GM23338 (cell line): ENCODE measurements at regions not wholly inside any gene's neighbourhood (a gene's known extent, or its start where the extent isn't known, plus 50 kb on each side); places are given as distances from the start of the nearest gene placed in this dataset.

Experiments used
- ATAC-seq: fragments of 200-7000 bp; cut with Tn5 transposase; 3 replicates; pipeline ENCODE4 v1.9.1; 2020
- DNase-seq: peaks from one replicate; pipeline ENCODE4 v3.0.0-alpha.2; 2015; ENCODE audit warnings: low spot score
- H2AFZ ChIP-seq: fragments of 200-600 bp; sonication (generic); 2 replicates; pipeline ENCODE4 v1.8.0; 2016; ENCODE audit warnings: antibody characterized with exemption, mild to moderate bottlenecking, moderate library complexity
- H3F3A ChIP-seq: fragments of 200-600 bp; sonication (generic); replicated peaks from 2 replicates; pipeline ENCODE4 v1.8.0; 2017; ENCODE audit warnings: antibody characterized with exemption, mixed run types, low read depth
- H3K27ac ChIP-seq: fragments of 200-600 bp; sonication (generic); 2 replicates; pipeline ENCODE4 v1.6.1; 2016; ENCODE audit warnings: low read depth
- H3K27me3 ChIP-seq: fragments of 200-600 bp; sonication (generic); 2 replicates; pipeline ENCODE4 v1.8.0; 2016; ENCODE audit warnings: mild to moderate bottlenecking, mixed run types, moderate library complexity; ENCODE audit not compliant: insufficient read depth
- H3K36me3 ChIP-seq: fragments of 200-600 bp; sonication (generic); 2 replicates; pipeline ENCODE4 v1.8.0; 2016; ENCODE audit warnings: mild to moderate bottlenecking; ENCODE audit not compliant: insufficient read depth
- H3K4me1 ChIP-seq: fragments of 200-600 bp; sonication (generic); 2 replicates; pipeline ENCODE4 v1.8.0; 2016; ENCODE audit warnings: mild to moderate bottlenecking, moderate library complexity; ENCODE audit not compliant: insufficient read depth
- H3K4me2 ChIP-seq: fragments of 200-600 bp; sonication (generic); 2 replicates; pipeline ENCODE4 v1.7.1; 2017; ENCODE audit warnings: mixed run types
- H3K4me3 ChIP-seq: fragments of 200-600 bp; sonication (generic); 2 replicates; pipeline ENCODE4 v1.6.1; 2016; ENCODE audit warnings: mixed run types
- H3K79me2 ChIP-seq: fragments of 200-600 bp; sonication (generic); replicated peaks from 2 replicates; pipeline ENCODE4 v1.8.0; 2017; ENCODE audit warnings: mild to moderate bottlenecking; ENCODE audit not compliant: insufficient read depth
- H3K9me2 ChIP-seq: fragments of 200-600 bp; sonication (generic); 2 replicates; pipeline ENCODE4 v1.8.0; 2017; ENCODE audit not compliant: insufficient read depth
- H4K20me1 ChIP-seq: fragments of 200-600 bp; sonication (generic); replicated peaks from 2 replicates; pipeline ENCODE4 v1.8.0; 2017; ENCODE audit warnings: mild to moderate bottlenecking; ENCODE audit not compliant: insufficient read depth
- H3K27ac Mint-ChIP-seq: 2 replicates; pipeline ENCODE4 v1.8.0; 2020; ENCODE audit warnings: inconsistent platforms, mild to moderate bottlenecking, moderate library complexity, mixed read lengths
- H3K27me3 Mint-ChIP-seq: 3 replicates; pipeline ENCODE4 v1.8.0; 2022; ENCODE audit warnings: low read depth, mild to moderate bottlenecking, moderate library complexity, mixed read lengths, inconsistent platforms; ENCODE audit not compliant: insufficient read depth, poor library complexity
- H3K36me3 Mint-ChIP-seq: 3 replicates; pipeline ENCODE4 v1.8.0; 2021; ENCODE audit warnings: low read depth, mild to moderate bottlenecking, inconsistent platforms, moderate library complexity, mixed read lengths
- H3K4me1 Mint-ChIP-seq: 3 replicates; pipeline ENCODE4 v1.8.0; 2020; ENCODE audit warnings: mild to moderate bottlenecking, inconsistent platforms, mixed read lengths
- H3K4me3 Mint-ChIP-seq: 3 replicates; pipeline ENCODE4 v1.8.0; 2021; ENCODE audit warnings: moderate library complexity, mild to moderate bottlenecking, inconsistent platforms, mixed read lengths
- H3K9me3 Mint-ChIP-seq: 3 replicates; pipeline ENCODE4 v1.8.0; 2020; ENCODE audit warnings: moderate library complexity, mild to moderate bottlenecking, inconsistent platforms, mixed read lengths
- CREB1 ChIP-seq: fragments of 250-450 bp; sonication (Bioruptor Pico); IDR thresholded peaks from 2 replicates; pipeline ENCODE4 v1.5.0; 2020; ENCODE audit warnings: low read depth, mild to moderate bottlenecking, moderate library complexity
- ETS1 ChIP-seq: IDR thresholded peaks from 2 replicates; pipeline ENCODE4 v1.6.1; 2016; ENCODE audit warnings: antibody characterized with exemption
- EZH2 ChIP-seq: fragments of 200-600 bp; sonication (generic); IDR thresholded peaks from one replicate; pipeline ENCODE4 v1.8.0; 2017; ENCODE audit warnings: antibody characterized with exemption, mild to moderate bottlenecking, low read depth; ENCODE audit not compliant: unreplicated experiment
- EZH2phosphoT487 ChIP-seq: fragments of 200-600 bp; sonication (generic); IDR thresholded peaks from one replicate; pipeline ENCODE4 v1.8.1; 2018; ENCODE audit warnings: antibody characterized with exemption; ENCODE audit not compliant: unreplicated experiment
- JUNB ChIP-seq: IDR thresholded peaks from one replicate; pipeline ENCODE4 v1.6.1; 2016; ENCODE audit warnings: antibody characterized with exemption; ENCODE audit not compliant: unreplicated experiment
- NANOG ChIP-seq: IDR thresholded peaks from 2 replicates; pipeline ENCODE4 v1.6.1; 2016; ENCODE audit warnings: antibody characterized with exemption, borderline replicate concordance
- POLR2AphosphoS5 ChIP-seq: IDR thresholded peaks from 2 replicates; pipeline ENCODE4 v1.6.1; 2016; ENCODE audit warnings: antibody characterized with exemption, low read depth
- ZNF114 ChIP-seq: fragments of 250-450 bp; sonication (Bioruptor Pico); IDR thresholded peaks from 2 replicates; pipeline ENCODE4 v1.5.0; 2020; ENCODE audit warnings: mild to moderate bottlenecking, moderate library complexity
- ZNF331 ChIP-seq: fragments of 250-450 bp; sonication (Bioruptor Pico); IDR thresholded peaks from 2 replicates; pipeline ENCODE4 v1.5.0; 2020; ENCODE audit warnings: low read depth, mild to moderate bottlenecking, moderate library complexity
- TF ChIP-seq, protein P1 (sequence below), 2 experiments: fragments of 200-600 bp in 1 of 2; sonication (generic) in 1 of 2; conservative IDR thresholded peaks; 2 replicates each; pipeline versions ENCODE4 v1.5.1 to v1.6.1; 2016 to 2017; ENCODE audit warnings: antibody characterized with exemption in 2 of 2, low read depth in 2 of 2, mild to moderate bottlenecking in 2 of 2, moderate library complexity in 1 of 2
- TF ChIP-seq, protein P2 (sequence below): IDR thresholded peaks from one replicate; pipeline ENCODE4 v1.6.1; 2018; ENCODE audit warnings: antibody characterized with exemption; ENCODE audit not compliant: unreplicated experiment
- TF ChIP-seq, protein P3 (sequence below): fragments of 250-450 bp; sonication (Bioruptor Pico); IDR thresholded peaks from 2 replicates; pipeline ENCODE4 v1.5.0; 2020; ENCODE audit warnings: mild to moderate bottlenecking, moderate library complexity

GRCh38 chr20:5486377-5487054, 124.3 kb downstream of the GPCPD1 start (continued):
- TF ChIP-seq, protein P1, sequence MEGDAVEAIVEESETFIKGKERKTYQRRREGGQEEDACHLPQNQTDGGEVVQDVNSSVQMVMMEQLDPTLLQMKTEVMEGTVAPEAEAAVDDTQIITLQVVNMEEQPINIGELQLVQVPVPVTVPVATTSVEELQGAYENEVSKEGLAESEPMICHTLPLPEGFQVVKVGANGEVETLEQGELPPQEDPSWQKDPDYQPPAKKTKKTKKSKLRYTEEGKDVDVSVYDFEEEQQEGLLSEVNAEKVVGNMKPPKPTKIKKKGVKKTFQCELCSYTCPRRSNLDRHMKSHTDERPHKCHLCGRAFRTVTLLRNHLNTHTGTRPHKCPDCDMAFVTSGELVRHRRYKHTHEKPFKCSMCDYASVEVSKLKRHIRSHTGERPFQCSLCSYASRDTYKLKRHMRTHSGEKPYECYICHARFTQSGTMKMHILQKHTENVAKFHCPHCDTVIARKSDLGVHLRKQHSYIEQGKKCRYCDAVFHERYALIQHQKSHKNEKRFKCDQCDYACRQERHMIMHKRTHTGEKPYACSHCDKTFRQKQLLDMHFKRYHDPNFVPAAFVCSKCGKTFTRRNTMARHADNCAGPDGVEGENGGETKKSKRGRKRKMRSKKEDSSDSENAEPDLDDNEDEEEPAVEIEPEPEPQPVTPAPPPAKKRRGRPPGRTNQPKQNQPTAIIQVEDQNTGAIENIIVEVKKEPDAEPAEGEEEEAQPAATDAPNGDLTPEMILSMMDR (conservative IDR thresholded peaks at IDR 0.05; ENCODE audit: low read depth in 2 of 2) = no peak
- TF ChIP-seq JUNB (no peak), EZH2phosphoT487 (no peak), CREB1 (CRISPR knock-in tag) (no peak)

DNA sequence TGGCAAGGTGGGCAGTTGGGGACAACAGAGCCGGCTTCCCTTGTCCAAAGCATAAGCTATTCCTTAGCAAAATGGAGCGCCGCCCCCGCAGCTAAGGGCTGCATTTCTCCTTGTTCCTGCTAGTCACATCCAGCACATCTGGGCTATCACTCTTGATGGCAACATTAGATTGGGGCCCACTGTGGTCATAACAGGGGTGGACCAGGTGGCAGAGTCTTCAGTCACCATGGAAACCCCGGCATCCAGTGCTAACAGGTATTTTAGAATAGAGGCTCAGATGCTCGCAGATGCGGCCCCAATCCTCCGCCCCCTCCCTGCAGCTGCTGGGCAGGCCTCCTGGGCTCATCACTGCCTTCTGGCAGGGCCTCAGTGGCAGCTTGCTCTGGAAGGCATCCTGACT, 125.9 kb downstream of the GPCPD1 start:
- Mint-ChIP-seq H3K27me3 (peaks cover 4% of the 10 kb centered on the region), H3K9me3 (no peaks in the 10 kb centered on the region), H3K4me1 (peaks cover 6% of the 10 kb centered on the region; the same call in 1 of the 3 replicates), H3K4me3 (no peak overlapping the region), H3K27ac (no peak overlapping the region), H3K36me3 (no peaks in the 10 kb centered on the region)
- H3K27ac ChIP-seq = no peak overlapping the region
- no peaks in the 10 kb centered on the region for H3K9me2 ChIP-seq
- ATAC-seq (no peak), DNase-seq (no peak)
- H3K27me3 ChIP-seq = no peaks in the 10 kb centered on the region
- TF ChIP-seq EZH2phosphoT487 (no peak), CREB1 (CRISPR knock-in tag) (no peak), NANOG (no peak), ETS1 (no peak), POLR2AphosphoS5 (no peak), EZH2 (no peak), ZNF331 (CRISPR knock-in tag) (no peak), ZNF114 (CRISPR knock-in tag) (no peak)
- TF ChIP-seq, protein P2, sequence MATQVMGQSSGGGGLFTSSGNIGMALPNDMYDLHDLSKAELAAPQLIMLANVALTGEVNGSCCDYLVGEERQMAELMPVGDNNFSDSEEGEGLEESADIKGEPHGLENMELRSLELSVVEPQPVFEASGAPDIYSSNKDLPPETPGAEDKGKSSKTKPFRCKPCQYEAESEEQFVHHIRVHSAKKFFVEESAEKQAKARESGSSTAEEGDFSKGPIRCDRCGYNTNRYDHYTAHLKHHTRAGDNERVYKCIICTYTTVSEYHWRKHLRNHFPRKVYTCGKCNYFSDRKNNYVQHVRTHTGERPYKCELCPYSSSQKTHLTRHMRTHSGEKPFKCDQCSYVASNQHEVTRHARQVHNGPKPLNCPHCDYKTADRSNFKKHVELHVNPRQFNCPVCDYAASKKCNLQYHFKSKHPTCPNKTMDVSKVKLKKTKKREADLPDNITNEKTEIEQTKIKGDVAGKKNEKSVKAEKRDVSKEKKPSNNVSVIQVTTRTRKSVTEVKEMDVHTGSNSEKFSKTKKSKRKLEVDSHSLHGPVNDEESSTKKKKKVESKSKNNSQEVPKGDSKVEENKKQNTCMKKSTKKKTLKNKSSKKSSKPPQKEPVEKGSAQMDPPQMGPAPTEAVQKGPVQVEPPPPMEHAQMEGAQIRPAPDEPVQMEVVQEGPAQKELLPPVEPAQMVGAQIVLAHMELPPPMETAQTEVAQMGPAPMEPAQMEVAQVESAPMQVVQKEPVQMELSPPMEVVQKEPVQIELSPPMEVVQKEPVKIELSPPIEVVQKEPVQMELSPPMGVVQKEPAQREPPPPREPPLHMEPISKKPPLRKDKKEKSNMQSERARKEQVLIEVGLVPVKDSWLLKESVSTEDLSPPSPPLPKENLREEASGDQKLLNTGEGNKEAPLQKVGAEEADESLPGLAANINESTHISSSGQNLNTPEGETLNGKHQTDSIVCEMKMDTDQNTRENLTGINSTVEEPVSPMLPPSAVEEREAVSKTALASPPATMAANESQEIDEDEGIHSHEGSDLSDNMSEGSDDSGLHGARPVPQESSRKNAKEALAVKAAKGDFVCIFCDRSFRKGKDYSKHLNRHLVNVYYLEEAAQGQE = no peak
- TF ChIP-seq, protein P3, sequence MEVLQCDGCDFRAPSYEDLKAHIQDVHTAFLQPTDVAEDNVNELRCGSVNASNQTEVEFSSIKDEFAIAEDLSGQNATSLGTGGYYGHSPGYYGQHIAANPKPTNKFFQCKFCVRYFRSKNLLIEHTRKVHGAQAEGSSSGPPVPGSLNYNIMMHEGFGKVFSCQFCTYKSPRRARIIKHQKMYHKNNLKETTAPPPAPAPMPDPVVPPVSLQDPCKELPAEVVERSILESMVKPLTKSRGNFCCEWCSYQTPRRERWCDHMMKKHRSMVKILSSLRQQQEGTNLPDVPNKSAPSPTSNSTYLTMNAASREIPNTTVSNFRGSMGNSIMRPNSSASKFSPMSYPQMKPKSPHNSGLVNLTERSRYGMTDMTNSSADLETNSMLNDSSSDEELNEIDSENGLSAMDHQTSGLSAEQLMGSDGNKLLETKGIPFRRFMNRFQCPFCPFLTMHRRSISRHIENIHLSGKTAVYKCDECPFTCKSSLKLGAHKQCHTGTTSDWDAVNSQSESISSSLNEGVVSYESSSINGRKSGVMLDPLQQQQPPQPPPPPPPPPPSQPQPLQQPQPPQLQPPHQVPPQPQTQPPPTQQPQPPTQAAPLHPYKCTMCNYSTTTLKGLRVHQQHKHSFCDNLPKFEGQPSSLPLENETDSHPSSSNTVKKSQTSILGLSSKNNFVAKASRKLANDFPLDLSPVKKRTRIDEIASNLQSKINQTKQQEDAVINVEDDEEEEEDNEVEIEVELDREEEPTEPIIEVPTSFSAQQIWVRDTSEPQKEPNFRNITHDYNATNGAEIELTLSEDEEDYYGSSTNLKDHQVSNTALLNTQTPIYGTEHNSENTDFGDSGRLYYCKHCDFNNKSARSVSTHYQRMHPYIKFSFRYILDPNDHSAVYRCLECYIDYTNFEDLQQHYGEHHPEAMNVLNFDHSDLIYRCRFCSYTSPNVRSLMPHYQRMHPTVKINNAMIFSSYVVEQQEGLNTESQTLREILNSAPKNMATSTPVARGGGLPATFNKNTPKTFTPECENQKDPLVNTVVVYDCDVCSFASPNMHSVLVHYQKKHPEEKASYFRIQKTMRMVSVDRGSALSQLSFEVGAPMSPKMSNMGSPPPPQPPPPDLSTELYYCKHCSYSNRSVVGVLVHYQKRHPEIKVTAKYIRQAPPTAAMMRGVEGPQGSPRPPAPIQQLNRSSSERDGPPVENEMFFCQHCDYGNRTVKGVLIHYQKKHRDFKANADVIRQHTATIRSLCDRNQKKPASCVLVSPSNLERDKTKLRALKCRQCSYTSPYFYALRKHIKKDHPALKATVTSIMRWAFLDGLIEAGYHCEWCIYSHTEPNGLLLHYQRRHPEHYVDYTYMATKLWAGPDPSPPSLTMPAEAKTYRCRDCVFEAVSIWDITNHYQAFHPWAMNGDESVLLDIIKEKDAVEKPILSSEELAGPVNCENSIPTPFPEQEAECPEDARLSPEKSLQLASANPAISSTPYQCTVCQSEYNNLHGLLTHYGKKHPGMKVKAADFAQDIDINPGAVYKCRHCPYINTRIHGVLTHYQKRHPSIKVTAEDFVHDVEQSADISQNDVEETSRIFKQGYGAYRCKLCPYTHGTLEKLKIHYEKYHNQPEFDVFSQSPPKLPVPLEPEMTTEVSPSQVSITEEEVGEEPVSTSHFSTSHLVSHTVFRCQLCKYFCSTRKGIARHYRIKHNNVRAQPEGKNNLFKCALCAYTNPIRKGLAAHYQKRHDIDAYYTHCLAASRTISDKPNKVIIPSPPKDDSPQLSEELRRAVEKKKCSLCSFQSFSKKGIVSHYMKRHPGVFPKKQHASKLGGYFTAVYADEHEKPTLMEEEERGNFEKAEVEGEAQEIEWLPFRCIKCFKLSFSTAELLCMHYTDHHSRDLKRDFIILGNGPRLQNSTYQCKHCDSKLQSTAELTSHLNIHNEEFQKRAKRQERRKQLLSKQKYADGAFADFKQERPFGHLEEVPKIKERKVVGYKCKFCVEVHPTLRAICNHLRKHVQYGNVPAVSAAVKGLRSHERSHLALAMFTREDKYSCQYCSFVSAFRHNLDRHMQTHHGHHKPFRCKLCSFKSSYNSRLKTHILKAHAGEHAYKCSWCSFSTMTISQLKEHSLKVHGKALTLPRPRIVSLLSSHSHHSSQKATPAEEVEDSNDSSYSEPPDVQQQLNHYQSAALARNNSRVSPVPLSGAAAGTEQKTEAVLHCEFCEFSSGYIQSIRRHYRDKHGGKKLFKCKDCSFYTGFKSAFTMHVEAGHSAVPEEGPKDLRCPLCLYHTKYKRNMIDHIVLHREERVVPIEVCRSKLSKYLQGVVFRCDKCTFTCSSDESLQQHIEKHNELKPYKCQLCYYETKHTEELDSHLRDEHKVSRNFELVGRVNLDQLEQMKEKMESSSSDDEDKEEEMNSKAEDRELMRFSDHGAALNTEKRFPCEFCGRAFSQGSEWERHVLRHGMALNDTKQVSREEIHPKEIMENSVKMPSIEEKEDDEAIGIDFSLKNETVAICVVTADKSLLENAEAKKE (CRISPR knock-in tag) = no peak
- no peaks in the 10 kb centered on the region for H4K20me1 ChIP-seq
- H3K36me3 ChIP-seq = no peaks in the 10 kb centered on the region
- no peak overlapping the region for H3K4me2 ChIP-seq
- H2AFZ ChIP-seq = no peak overlapping the region
- no peaks in the 10 kb centered on the region for H3K79me2 ChIP-seq
- no peaks in the 10 kb centered on the region for H3F3A ChIP-seq
- no peaks in the 10 kb centered on the region for H3K4me1 ChIP-seq
- H3K4me3 ChIP-seq = no peak overlapping the region
